DND-41 (cell line): ENCODE measurements at regions not wholly inside any gene's neighbourhood (a gene's known extent, or its start where the extent isn't known, plus 50 kb on each side); places are given as distances from the start of the nearest gene placed in this dataset.

ENCODE experiments used
- ATAC-seq: fragments of 200-7000 bp; cut with Tn5 transposase; 3 replicates; pipeline ENCODE4 v1.9.1; 2021; ENCODE audit warnings: low read depth; ENCODE audit not compliant: insufficient read depth
- DNase-seq: peaks from one replicate; pipeline ENCODE4 v3.0.0-alpha.2; 2020
- H2AFZ ChIP-seq: 2 replicates; pipeline ENCODE4 v1.6.0; 2012; ENCODE audit warnings: low read depth, low read length
- H3K27ac ChIP-seq: 2 replicates; pipeline ENCODE4 v1.5.1; 2012; ENCODE audit warnings: low read length, inconsistent platforms
- H3K27me3 ChIP-seq: fragments of 200-600 bp; sonication (generic); 2 replicates; pipeline ENCODE4 v1.6.0; 2012; ENCODE audit warnings: low read length, mild to moderate bottlenecking, inconsistent platforms; ENCODE audit not compliant: insufficient read depth, poor library complexity
- H3K36me3 ChIP-seq: 2 replicates; pipeline ENCODE4 v1.5.1; 2012; ENCODE audit warnings: low read length, inconsistent platforms; ENCODE audit not compliant: insufficient read depth
- H3K4me1 ChIP-seq: 2 replicates; pipeline ENCODE4 v1.5.1; 2012; ENCODE audit warnings: mild to moderate bottlenecking, low read length; ENCODE audit not compliant: insufficient read depth
- H3K4me2 ChIP-seq: 2 replicates; pipeline ENCODE4 v1.6.0; 2012; ENCODE audit warnings: mild to moderate bottlenecking, moderate library complexity, low read length, inconsistent platforms; ENCODE audit not compliant: insufficient read depth
- H3K4me3 ChIP-seq, 2 experiments: fragments of 200-600 bp in 1 of 2; shearing (Covaris generic) in 1 of 2; 2 replicates each; pipeline ENCODE4 v1.5.1; 2012 to 2016; ENCODE audit warnings: inconsistent platforms in 2 of 2, low read length in 2 of 2, mild to moderate bottlenecking in 2 of 2, low read depth in 1 of 2, moderate library complexity in 1 of 2
- H3K79me2 ChIP-seq: 2 replicates; pipeline ENCODE4 v1.6.0; 2012; ENCODE audit warnings: low read length, inconsistent platforms; ENCODE audit not compliant: insufficient read depth
- H3K9ac ChIP-seq: 2 replicates; pipeline ENCODE4 v1.6.0; 2012; ENCODE audit warnings: low read depth, mild to moderate bottlenecking, inconsistent platforms, low read length, moderate library complexity
- H3K9me3 ChIP-seq: 2 replicates; pipeline ENCODE4 v1.5.1; 2012; ENCODE audit warnings: low read length, moderate library complexity, mild to moderate bottlenecking, inconsistent platforms; ENCODE audit not compliant: insufficient read depth, severe bottlenecking
- H4K20me1 ChIP-seq: 2 replicates; pipeline ENCODE4 v1.6.0; 2012; ENCODE audit warnings: low read length; ENCODE audit not compliant: insufficient read depth
- CTCF ChIP-seq: IDR thresholded peaks from 2 replicates; pipeline ENCODE4 v1.5.1; 2012; ENCODE audit warnings: borderline replicate concordance, low read length, moderate library complexity, mild to moderate bottlenecking; ENCODE audit not compliant: poor library complexity, severe bottlenecking; ENCODE audit errors: extremely low read depth
- EZH2 ChIP-seq: IDR thresholded peaks from 3 replicates; pipeline ENCODE4 v1.6.1; 2012; ENCODE audit warnings: borderline replicate concordance, low read depth, mild to moderate bottlenecking, moderate library complexity, low read length, inconsistent platforms; ENCODE audit not compliant: severe bottlenecking

DNA sequence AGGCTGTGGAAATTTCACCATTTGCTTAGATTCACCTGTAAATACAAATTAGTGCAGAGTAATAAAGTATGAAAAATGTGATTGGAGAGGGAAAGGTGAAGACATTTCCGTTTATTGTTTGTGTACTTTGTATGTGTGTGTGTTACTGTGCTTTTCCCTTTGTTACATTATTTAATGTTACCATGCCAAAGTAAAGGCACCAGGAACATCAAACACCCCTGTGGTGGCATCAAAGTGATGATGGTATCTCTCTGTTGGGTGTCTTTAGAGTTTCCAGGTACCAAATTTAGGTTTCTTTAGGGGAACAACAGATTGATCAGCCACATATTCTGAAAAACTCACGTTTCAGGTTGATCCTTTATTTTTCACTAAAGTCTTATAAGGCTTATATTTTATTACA, 189.0 kb upstream of the FBXO33 start:
- H3K36me3 ChIP-seq, result no peaks in the 10 kb centered on the region
- H3K79me2 ChIP-seq, result no peaks in the 10 kb centered on the region
- no peak for DNase-seq
- no peak overlapping the region for H2AFZ ChIP-seq
- H3K9ac ChIP-seq, result no peak overlapping the region
- H3K4me3 ChIP-seq, result no peak overlapping the region
- no peaks in the 10 kb centered on the region for H3K27me3 ChIP-seq
- H3K27ac ChIP-seq, result no peak overlapping the region
- H3K4me2 ChIP-seq, result no peak overlapping the region
- H4K20me1 ChIP-seq, result no peaks in the 10 kb centered on the region
- ATAC-seq, result no peak
- H3K4me1 ChIP-seq, result no peaks in the 10 kb centered on the region
- TF ChIP-seq CTCF, result no peak
- no peak for TF ChIP-seq EZH2
- H3K9me3 ChIP-seq, result no peaks in the 10 kb centered on the region

- no peak overlapping the region for H3K9ac ChIP-seq
- peaks cover 14% of the 10 kb centered on the region for H3K4me1 ChIP-seq
- H3K36me3 ChIP-seq, result no peaks in the 10 kb centered on the region
- H4K20me1 ChIP-seq, result no peaks in the 10 kb centered on the region
- H3K9me3 ChIP-seq, result no peaks in the 10 kb centered on the region
- H3K4me2 ChIP-seq, result no peak overlapping the region
- H3K79me2 ChIP-seq, result no peaks in the 10 kb centered on the region
- H2AFZ ChIP-seq, result no peak overlapping the region
- DNase-seq (no peak), ATAC-seq (no peak)
- no peak overlapping the region for H3K4me3 ChIP-seq
- no peaks in the 10 kb centered on the region for H3K27me3 ChIP-seq
- TF ChIP-seq EZH2 (no peak), CTCF (no peak)
- H3K27ac ChIP-seq, result no peak overlapping the region
Measured at GRCh38 chr14:39617537-39617936, 185.3 kb upstream of the FBXO33 start.

- H2AFZ ChIP-seq, result no peak overlapping the region
- H3K9me3 ChIP-seq, result no peaks in the 10 kb centered on the region
- no peaks in the 10 kb centered on the region for H3K27me3 ChIP-seq
- no peaks in the 10 kb centered on the region for H4K20me1 ChIP-seq
- no peak for TF ChIP-seq EZH2
- TF ChIP-seq CTCF, result no peak
- ATAC-seq (peak; percentile 47; the same call in 1 of the 3 replicates), DNase-seq (peak; percentile 4)
- no peak overlapping the region for H3K4me3 ChIP-seq
- H3K4me1 ChIP-seq, result peaks cover 14% of the 10 kb centered on the region
- H3K36me3 ChIP-seq, result no peaks in the 10 kb centered on the region
- no peak overlapping the region for H3K4me2 ChIP-seq
- no peak overlapping the region for H3K27ac ChIP-seq
- no peaks in the 10 kb centered on the region for H3K79me2 ChIP-seq
- H3K9ac ChIP-seq, result no peak overlapping the region
Measured at GRCh38 chr14:39615352-39615751, 183.1 kb upstream of the FBXO33 start.
